GM12878 (cell line): ENCODE measurements at regions not wholly inside any gene's neighbourhood (a gene's known extent, or its start where the extent isn't known, plus 50 kb on each side); places are given as distances from the start of the nearest gene placed in this dataset.

ENCODE experiments used
- ATAC-seq: fragments of 200-7000 bp; cut with Tn5 transposase; 3 replicates; pipeline ENCODE4 v1.9.1; 2020; ENCODE audit warnings: mild to moderate bottlenecking, moderate library complexity
- BruUV-seq: library from RNA; stranded (reverse); fragments of 400-500 nt; replicated peaks from 2 replicates; lab custom pipeline; 2021; lab: Mats Ljungman, UMichigan
- CTCF ChIA-PET: fragments of 300-600 bp; sonication (Branson Sonifier 250); formaldehyde crosslinking; extraction: SDS; loops from one replicate; lab custom pipeline; 2021; ENCODE audit warnings: inconsistent platforms; lab: Yijun Ruan, JAX
- POLR2A ChIA-PET: fragments of 350-600 bp; formaldehyde crosslinking; extraction: SDS; loops from one replicate; lab custom pipeline; 2021; ENCODE audit warnings: inconsistent platforms; lab: Charles Lee
- RAD21 ChIA-PET: fragments of 300-600 bp; sonication (Branson Sonifier 250); formaldehyde crosslinking; loops from one replicate; lab custom pipeline; 2023; ENCODE audit warnings: antibody characterized with exemption; ENCODE audit not compliant: unreplicated experiment; lab: Charles Lee
- SMC1A ChIA-PET: fragments of 300-600 bp; sonication (Branson Sonifier 250); formaldehyde crosslinking; loops from one replicate; lab custom pipeline; 2023; ENCODE audit not compliant: unreplicated experiment, uncharacterized antibody; lab: Charles Lee
- DNase-seq: peaks from one replicate; pipeline ENCODE4 v3.0.0-alpha.2; 2011; ENCODE audit warnings: low read depth, low spot score
- FAIRE-seq: peaks from 3 replicates; lab custom pipeline; 2011; peaks lifted over from hg19 to GRCh38; lab: Jason Lieb, UNC
- H2AFZ ChIP-seq: 2 replicates; pipeline ENCODE4 v1.6.0; 2011; ENCODE audit warnings: low read depth, low read length, control low read depth; ENCODE audit not compliant: control insufficient read depth
- H3K27ac ChIP-seq: 2 replicates; pipeline ENCODE4 v1.5.1; 2011; ENCODE audit warnings: control low read depth; ENCODE audit not compliant: control insufficient read depth, insufficient read depth
- H3K27me3 ChIP-seq, 2 experiments: replicated peaks in 1 of 2; 2 replicates each; pipeline versions ENCODE4 v1.6.0 to v1.6.1; 2011; ENCODE audit warnings: low read length in 1 of 2; ENCODE audit not compliant: control insufficient read depth in 2 of 2, insufficient read depth in 2 of 2
- H3K36me3 ChIP-seq, 2 experiments: 2 replicates each; pipeline ENCODE4 v1.5.1; 2011; ENCODE audit warnings: low read length in 1 of 2; ENCODE audit not compliant: control insufficient read depth in 2 of 2, insufficient read depth in 2 of 2
- H3K4me1 ChIP-seq: 2 replicates; pipeline ENCODE4 v1.6.1; 2011; ENCODE audit warnings: mild to moderate bottlenecking, low read length, moderate library complexity, mixed read lengths; ENCODE audit not compliant: control insufficient read depth, insufficient read depth
- H3K4me2 ChIP-seq: 2 replicates; pipeline ENCODE4 v1.6.0; 2011; ENCODE audit warnings: control low read depth; ENCODE audit not compliant: control insufficient read depth, insufficient read depth
- H3K4me3 ChIP-seq: fragments of 200-600 bp; sonication (generic); 2 replicates; pipeline ENCODE4 v1.5.1; 2016
- H3K79me2 ChIP-seq: 2 replicates; pipeline ENCODE4 v1.6.0; 2011; ENCODE audit warnings: low read length; ENCODE audit not compliant: control insufficient read depth, insufficient read depth
- H3K9ac ChIP-seq: 2 replicates; pipeline ENCODE4 v1.8.0; 2011; ENCODE audit warnings: low read length, control low read depth, mixed read lengths; ENCODE audit not compliant: control insufficient read depth, insufficient read depth
- H3K9me3 ChIP-seq: replicated peaks from 3 replicates; pipeline ENCODE4 v1.5.1; 2011; ENCODE audit warnings: mild to moderate bottlenecking, low read length; ENCODE audit not compliant: control insufficient read depth, insufficient read depth
- H4K20me1 ChIP-seq: 2 replicates; pipeline ENCODE4 v1.6.0; 2011; ENCODE audit not compliant: control insufficient read depth, insufficient read depth
- E4F1 ChIP-seq: fragments of 450-650 bp; IDR thresholded peaks from 2 replicates; pipeline ENCODE4 v1.6.1; 2018; ENCODE audit warnings: borderline replicate concordance, mild to moderate bottlenecking; ENCODE audit not compliant: partially characterized antibody
- ETV6 ChIP-seq, 2 experiments: fragments of 450-650 bp in 1 of 2; IDR thresholded peaks in 1 of 2; conservative IDR thresholded peaks in 1 of 2; 2 replicates each; pipeline ENCODE4 v1.6.1; 2014; ENCODE audit warnings: antibody characterized with exemption in 1 of 2, borderline replicate concordance in 1 of 2, low read depth in 1 of 2, mild to moderate bottlenecking in 1 of 2, moderate library complexity in 1 of 2
- HSF1 ChIP-seq: fragments of 150-350 bp; IDR thresholded peaks from 2 replicates; pipeline ENCODE4 v1.6.1; 2014; ENCODE audit warnings: mild to moderate bottlenecking, low read depth, low read length
- MEF2B ChIP-seq: fragments of 450-650 bp; IDR thresholded peaks from 2 replicates; pipeline ENCODE4 v1.6.1; 2018; ENCODE audit warnings: mild to moderate bottlenecking, moderate library complexity; ENCODE audit not compliant: partially characterized antibody, poor library complexity, severe bottlenecking
- MYB ChIP-seq: fragments of 150-350 bp; IDR thresholded peaks from 2 replicates; pipeline ENCODE4 v1.6.1; 2014; ENCODE audit warnings: mild to moderate bottlenecking, low read depth, low read length, borderline replicate concordance
- NR2C2 ChIP-seq: IDR thresholded peaks from 2 replicates; pipeline ENCODE4 v1.6.1; 2011; ENCODE audit warnings: borderline replicate concordance, low read depth; ENCODE audit not compliant: control insufficient read depth, insufficient read length
- PAX5 ChIP-seq: IDR thresholded peaks from 2 replicates; pipeline ENCODE4 v1.6.1; 2011; ENCODE audit warnings: low read depth, low read length, borderline replicate concordance
- YY1 ChIP-seq: IDR thresholded peaks from 2 replicates; pipeline ENCODE4 v1.6.1; 2011; ENCODE audit warnings: low read depth, mild to moderate bottlenecking, low read length
- ZNF207 ChIP-seq: fragments of 450-650 bp; IDR thresholded peaks from 2 replicates; pipeline ENCODE4 v1.6.1; 2014; ENCODE audit warnings: antibody characterized with exemption, mild to moderate bottlenecking, borderline replicate concordance
- ZNF217 ChIP-seq: fragments of 450-650 bp; IDR thresholded peaks from 2 replicates; pipeline ENCODE4 v1.6.1; 2017; ENCODE audit warnings: antibody characterized with exemption, mild to moderate bottlenecking
- ZNF592 ChIP-seq: fragments of 450-650 bp; IDR thresholded peaks from 2 replicates; pipeline ENCODE4 v1.6.1; 2017; ENCODE audit warnings: mild to moderate bottlenecking, moderate library complexity
- WGBS: methylation state at CpG from one replicate; pipeline ENCODE4 v1.1.6; 2016; ENCODE audit warnings: low lambda C conversion rate; ENCODE audit not compliant: insufficient replicate concordance, insufficient coverage; ENCODE audit errors: missing lambda C conversion rate; 5-methylcytosine and 5-hydroxymethylcytosine counted together
- in situ Hi-C: fragments of 300-500 bp; cut with MboI; formaldehyde crosslinking; loops from 9 replicates; pipeline ENCODE4 v1.14.3; 2018; ENCODE audit warnings: mixed read lengths
- intact Hi-C: fragments of 100-400 bp; cut with micrococcal nuclease; formaldehyde crosslinking; loops from one replicate; pipeline ENCODE4 v1.14.2; 2022; ENCODE audit not compliant: unreplicated experiment

- no peak for ATAC-seq
- POLR2A ChIA-PET: no interaction called here
These were observed 391.5 kb upstream of the SMC2 start for GRCh38 chr9:103702572-103702971.

More at GRCh38 chr9:103702572-103702971, 391.5 kb upstream of the SMC2 start:
- no peak overlapping the region for H2AFZ ChIP-seq
- BruUV-seq: no TSS peak
- no peak overlapping the region for H3K27ac ChIP-seq
- H3K79me2 ChIP-seq: no peaks in the 10 kb centered on the region
- TF ChIP-seq ZNF207 (no peak), HSF1 (no peak), MYB (no peak), ETV6 (conservative IDR thresholded peaks at IDR 0.05 in 1 of 2, IDR thresholded peaks at IDR 0.05 in 1 of 2; ENCODE audit: borderline replicate concordance in 1 of 2, low read depth in 1 of 2) (no peak), YY1 (no peak), MEF2B (no peak), ZNF217 (no peak), E4F1 (no peak), PAX5 (no peak), ZNF592 (no peak), NR2C2 (no peak)
- in situ Hi-C loops: no loop called here
- ChIA-PET CTCF (no interaction called here), RAD21 (no interaction called here), SMC1A (no interaction called here)
- intact Hi-C loops: no loop called here
- H3K4me2 ChIP-seq: no peak overlapping the region
- H3K36me3 ChIP-seq: no peaks in the 10 kb centered on the region
- FAIRE-seq (no peak), DNase-seq (no peak)
- 0% methylated on average over 4 of the region's 4 CpGs for WGBS
- H3K4me3 ChIP-seq: no peak overlapping the region
- H3K27me3 ChIP-seq: no peaks in the 10 kb centered on the region
- H3K9ac ChIP-seq: no peak overlapping the region
- H3K4me1 ChIP-seq: no peaks in the 10 kb centered on the region
- no peaks in the 10 kb centered on the region for H4K20me1 ChIP-seq
- no peaks in the 10 kb centered on the region for H3K9me3 ChIP-seq
